A172 (cell line): ENCODE measurements at regions not wholly inside any gene's neighbourhood (a gene's known extent, or its start where the extent isn't known, plus 50 kb on each side); places are given as distances from the start of the nearest gene placed in this dataset.

Experiments used
- DNase-seq: peaks from one replicate; pipeline ENCODE4 v3.0.0-alpha.2; 2015; ENCODE audit warnings: low spot score

- DNase-seq = no peak
Observed at GRCh38 chr2:128791985-128792320, 473.3 kb upstream of the HS6ST1 start.

GRCh38 chr2:128792476-128793054 is 473.9 kb upstream of the HS6ST1 start:
- DNase-seq = no peak

- no peak for DNase-seq
Observed at GRCh38 chr2:128793404-128793803, 474.7 kb upstream of the HS6ST1 start.

GRCh38 chr2:128794285-128794684 is 475.6 kb upstream of the HS6ST1 start:
- DNase-seq = no peak

- DNase-seq = no peak
Observed at GRCh38 chr2:128796321-128796720, 477.7 kb upstream of the HS6ST1 start.

- no peak for DNase-seq
Observed at GRCh38 chr2:128797092-128797491, 478.4 kb upstream of the HS6ST1 start.

- no peak for DNase-seq
Observed at GRCh38 chr2:128797533-128797932, 478.9 kb upstream of the HS6ST1 start.

GRCh38 chr2:128797937-128798336 is 479.3 kb upstream of the HS6ST1 start:
- no peak for DNase-seq

- DNase-seq = no peak
Observed at GRCh38 chr2:128798502-128799283, 480.0 kb upstream of the HS6ST1 start.

- DNase-seq = no peak
Observed at GRCh38 chr2:128799284-128799552, 480.6 kb upstream of the HS6ST1 start.

- DNase-seq = no peak
Observed at GRCh38 chr2:128799730-128800129, 481.1 kb upstream of the HS6ST1 start.

- no peak for DNase-seq
Observed at GRCh38 chr2:128801576-128801975, 482.9 kb upstream of the HS6ST1 start.

GRCh38 chr2:128803222-128803621 is 484.6 kb upstream of the HS6ST1 start:
- no peak for DNase-seq

GRCh38 chr2:128805237-128805636 is 486.6 kb upstream of the HS6ST1 start:
- DNase-seq = no peak

- DNase-seq = no peak
Observed at GRCh38 chr2:128805918-128806317, 487.2 kb upstream of the HS6ST1 start.

- no peak for DNase-seq
Observed at GRCh38 chr2:128807317-128807716, 488.6 kb upstream of the HS6ST1 start.

GRCh38 chr2:128808462-128809258 is 490.0 kb upstream of the HS6ST1 start:
- DNase-seq = no peak

- no peak for DNase-seq
Observed at GRCh38 chr2:128809259-128809636, 490.6 kb upstream of the HS6ST1 start.

- no peak for DNase-seq
Observed at GRCh38 chr2:128809880-128810279, 491.2 kb upstream of the HS6ST1 start.

GRCh38 chr2:128812183-128812940 is 493.7 kb upstream of the HS6ST1 start:
- no peak for DNase-seq

GRCh38 chr2:128813352-128814034 is 494.8 kb upstream of the HS6ST1 start:
- DNase-seq = no peak

- no peak for DNase-seq
Observed at GRCh38 chr2:128815248-128815647, 496.6 kb upstream of the HS6ST1 start.
